OCI-LY3 (cell line): ENCODE measurements at regions not wholly inside any gene's neighbourhood (a gene's known extent, or its start where the extent isn't known, plus 50 kb on each side); places are given as distances from the start of the nearest gene placed in this dataset.

Experiments used
- H2AFZ ChIP-seq: fragments of 200-600, 300-600 bp; shearing (Covaris generic); 2 replicates; pipeline ENCODE4 v1.6.0; 2014; ENCODE audit warnings: antibody characterized with exemption, low read depth, low read length
- H3K27ac ChIP-seq: fragments of 200-600, 300-600 bp; sonication (generic); 2 replicates; pipeline ENCODE4 v1.5.1; 2014; ENCODE audit warnings: mild to moderate bottlenecking, low read length, moderate library complexity, mixed read lengths
- H3K27me3 ChIP-seq: fragments of 200-600, 300-600 bp; sonication (generic); 2 replicates; pipeline ENCODE4 v1.6.1; 2014; ENCODE audit warnings: low read depth, low read length, mixed read lengths
- H3K36me3 ChIP-seq: fragments of 200-600, 300-600 bp; sonication (generic); replicated peaks from 2 replicates; pipeline ENCODE3; 2014; ENCODE audit warnings: low read depth, low read length, mixed read lengths
- H3K4me1 ChIP-seq: fragments of 300-600, 200-600 bp; sonication (generic); 2 replicates; pipeline ENCODE4 v1.6.1; 2014; ENCODE audit warnings: low read length, mixed read lengths
- H3K4me2 ChIP-seq: fragments of 200-600, 300-600 bp; sonication (generic); 2 replicates; pipeline ENCODE4 v1.6.1; 2014; ENCODE audit warnings: low read length, mixed read lengths
- H3K4me3 ChIP-seq: fragments of 300-600, 200-600 bp; sonication (generic); 2 replicates; pipeline ENCODE4 v1.5.1; 2014; ENCODE audit warnings: antibody characterized with exemption, mild to moderate bottlenecking, low read length, moderate library complexity
- H3K79me2 ChIP-seq: fragments of 300-600, 200-600 bp; shearing (Covaris generic); 2 replicates; pipeline ENCODE4 v1.6.1; 2014; ENCODE audit warnings: mild to moderate bottlenecking, low read length, mixed read lengths
- H3K9ac ChIP-seq: fragments of 300-600, 200-600 bp; shearing (Covaris generic); 2 replicates; pipeline ENCODE4 v1.6.0; 2014; ENCODE audit warnings: mild to moderate bottlenecking, low read length, moderate library complexity
- H3K9me3 ChIP-seq: fragments of 200-600, 300-600 bp; shearing (Covaris generic); 2 replicates; pipeline ENCODE4 v1.6.1; 2014; ENCODE audit warnings: low read length, mixed read lengths; ENCODE audit not compliant: insufficient read depth
- H4K20me1 ChIP-seq: fragments of 200-600, 300-600 bp; sonication (generic); 2 replicates; pipeline ENCODE4 v1.6.1; 2016; ENCODE audit warnings: low read length, mixed read lengths; ENCODE audit not compliant: insufficient read depth
- CTCF ChIP-seq: fragments of 200-600, 300-600 bp; sonication (generic); IDR thresholded peaks from 2 replicates; pipeline ENCODE4 v1.5.1; 2014; ENCODE audit warnings: antibody characterized with exemption, low read length, low read depth
- EZH2phosphoT487 ChIP-seq: fragments of 200-600 bp; shearing (Covaris generic); IDR thresholded peaks from 2 replicates; pipeline ENCODE4 v1.6.1; 2018; ENCODE audit warnings: antibody characterized with exemption, mixed run types, low read depth

GRCh38 chr5:13519131-13519530 lies 425.4 kb downstream of the DNAH5 start:
- Histone ChIP-seq H3K27me3 (no peaks in the 10 kb centered on the region), H3K36me3 (no peaks in the 10 kb centered on the region), H4K20me1 (no peaks in the 10 kb centered on the region), H3K4me1 (no peaks in the 10 kb centered on the region), H3K9me3 (no peaks in the 10 kb centered on the region), H3K27ac (no peak overlapping the region), H3K9ac (no peak overlapping the region), H2AFZ (no peak overlapping the region), H3K4me2 (no peak overlapping the region), H3K79me2 (no peaks in the 10 kb centered on the region), H3K4me3 (no peak overlapping the region)
- no peak for TF ChIP-seq CTCF
- TF ChIP-seq EZH2phosphoT487 = no peak

- no peaks in the 10 kb centered on the region for H3K79me2 ChIP-seq
- no peak overlapping the region for H3K9ac ChIP-seq
- TF ChIP-seq EZH2phosphoT487 (no peak), CTCF (no peak)
- H3K27me3 ChIP-seq = no peaks in the 10 kb centered on the region
- no peaks in the 10 kb centered on the region for H4K20me1 ChIP-seq
- no peak overlapping the region for H2AFZ ChIP-seq
- H3K4me1 ChIP-seq = no peaks in the 10 kb centered on the region
- H3K9me3 ChIP-seq = no peaks in the 10 kb centered on the region
- H3K4me2 ChIP-seq = no peak overlapping the region
- H3K36me3 ChIP-seq = no peaks in the 10 kb centered on the region
- no peak overlapping the region for H3K27ac ChIP-seq
- no peak overlapping the region for H3K4me3 ChIP-seq
These were observed 428.3 kb downstream of the DNAH5 start for GRCh38 chr5:13516195-13516594.

GRCh38 chr5:13511442-13511841 lies 433.0 kb downstream of the DNAH5 start:
- no peak for TF ChIP-seq CTCF
- TF ChIP-seq EZH2phosphoT487 = no peak
- Histone ChIP-seq H2AFZ (no peak overlapping the region), H3K27ac (no peak overlapping the region), H3K79me2 (no peaks in the 10 kb centered on the region), H3K27me3 (no peaks in the 10 kb centered on the region), H3K9ac (no peak overlapping the region), H3K4me1 (no peaks in the 10 kb centered on the region), H4K20me1 (no peaks in the 10 kb centered on the region), H3K4me2 (no peak overlapping the region), H3K9me3 (no peaks in the 10 kb centered on the region), H3K4me3 (no peak overlapping the region), H3K36me3 (no peaks in the 10 kb centered on the region)

- Histone ChIP-seq H3K79me2 (no peaks in the 10 kb centered on the region), H4K20me1 (no peaks in the 10 kb centered on the region), H2AFZ (no peak overlapping the region), H3K4me3 (no peak overlapping the region), H3K4me2 (no peak overlapping the region), H3K9ac (no peak overlapping the region), H3K36me3 (no peaks in the 10 kb centered on the region), H3K27me3 (no peaks in the 10 kb centered on the region), H3K4me1 (no peaks in the 10 kb centered on the region), H3K27ac (no peak overlapping the region), H3K9me3 (no peaks in the 10 kb centered on the region)
- TF ChIP-seq EZH2phosphoT487 (no peak), CTCF (no peak)
These were observed 433.9 kb downstream of the DNAH5 start for GRCh38 chr5:13510616-13511015.
